ENCODE measurements at regions not wholly inside any gene's neighbourhood (a gene's known extent, or its start where the extent isn't known, plus 50 kb on each side); places are given as distances from the start of the nearest gene placed in this dataset.

DNA sequence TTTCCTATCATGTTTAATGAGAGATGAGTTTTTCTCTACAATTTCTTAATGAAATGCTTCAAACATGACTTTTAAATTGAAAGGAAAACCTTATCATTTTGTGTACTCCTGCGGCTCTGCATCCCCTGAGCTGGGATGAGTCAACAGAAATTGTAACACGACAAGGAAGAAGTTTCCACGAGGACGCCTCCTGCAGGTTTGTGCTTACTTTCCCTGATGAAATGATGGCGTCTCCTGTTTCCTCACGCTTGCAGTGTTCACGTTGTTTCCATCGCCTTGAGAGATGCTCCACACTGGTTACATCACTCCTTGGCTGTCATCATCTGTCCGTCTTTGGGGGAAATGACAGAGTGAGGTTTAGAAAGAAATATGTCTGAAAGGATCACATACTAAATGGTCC is 233.7 kb upstream of the ZFP64 start:
- TF ChIP-seq EZH2 (IDR thresholded peaks at IDR 0.05; ENCODE audit: insufficient read depth, poor library complexity, severe bottlenecking), result no peak
- no peak for TF ChIP-seq EZH2phosphoT487 (IDR thresholded peaks at IDR 0.05; ENCODE audit: insufficient read depth, low read depth)
